ENCODE measurements at regions not wholly inside any gene's neighbourhood (a gene's known extent, or its start where the extent isn't known, plus 50 kb on each side); places are given as distances from the start of the nearest gene placed in this dataset.

DNA sequence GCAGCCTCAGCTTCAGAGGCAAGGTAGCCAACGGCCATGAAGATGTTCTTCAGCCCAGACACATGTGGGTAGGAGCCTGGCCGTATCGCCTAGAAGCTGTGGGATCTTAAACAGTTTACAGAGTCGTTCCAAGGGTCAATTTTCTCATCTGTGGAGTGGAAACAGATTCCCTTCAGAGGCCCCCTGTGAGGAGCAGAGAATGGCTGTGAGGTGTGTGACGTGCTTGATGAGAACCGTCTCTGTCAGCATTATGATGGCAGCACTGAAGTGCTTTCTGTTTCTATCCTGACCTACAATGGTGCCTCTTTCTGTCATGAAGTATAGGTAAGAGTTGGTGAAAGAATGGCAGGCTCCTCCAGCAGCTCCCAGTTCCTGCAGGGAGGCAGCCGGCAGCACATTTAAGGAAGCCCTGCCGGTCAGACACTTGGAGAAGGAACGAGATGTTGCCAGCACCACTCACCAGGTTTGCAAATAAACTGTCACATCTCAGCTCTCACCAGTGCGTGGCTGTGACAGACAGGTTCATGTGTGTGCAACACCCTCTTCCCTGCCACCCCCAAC lies 277.3 kb downstream of the FOXO1 start:
- Histone ChIP-seq H3K4me3 (ENCODE audit: low read depth in 1 of 2, low read length in 1 of 2) (no peak overlapping the region), H3K27me3 (peaks cover 40% of the 10 kb centered on the region), H3K36me3 (no peaks in the 10 kb centered on the region), H3K9me3 (no peaks in the 10 kb centered on the region), H3K27ac (no peak overlapping the region), H3K4me1 (ENCODE audit: control insufficient read depth in 1 of 2, insufficient read depth in 1 of 2, low read depth in 1 of 2, low read length in 1 of 2) (no peaks in the 10 kb centered on the region)
- TF ChIP-seq, protein P1, sequence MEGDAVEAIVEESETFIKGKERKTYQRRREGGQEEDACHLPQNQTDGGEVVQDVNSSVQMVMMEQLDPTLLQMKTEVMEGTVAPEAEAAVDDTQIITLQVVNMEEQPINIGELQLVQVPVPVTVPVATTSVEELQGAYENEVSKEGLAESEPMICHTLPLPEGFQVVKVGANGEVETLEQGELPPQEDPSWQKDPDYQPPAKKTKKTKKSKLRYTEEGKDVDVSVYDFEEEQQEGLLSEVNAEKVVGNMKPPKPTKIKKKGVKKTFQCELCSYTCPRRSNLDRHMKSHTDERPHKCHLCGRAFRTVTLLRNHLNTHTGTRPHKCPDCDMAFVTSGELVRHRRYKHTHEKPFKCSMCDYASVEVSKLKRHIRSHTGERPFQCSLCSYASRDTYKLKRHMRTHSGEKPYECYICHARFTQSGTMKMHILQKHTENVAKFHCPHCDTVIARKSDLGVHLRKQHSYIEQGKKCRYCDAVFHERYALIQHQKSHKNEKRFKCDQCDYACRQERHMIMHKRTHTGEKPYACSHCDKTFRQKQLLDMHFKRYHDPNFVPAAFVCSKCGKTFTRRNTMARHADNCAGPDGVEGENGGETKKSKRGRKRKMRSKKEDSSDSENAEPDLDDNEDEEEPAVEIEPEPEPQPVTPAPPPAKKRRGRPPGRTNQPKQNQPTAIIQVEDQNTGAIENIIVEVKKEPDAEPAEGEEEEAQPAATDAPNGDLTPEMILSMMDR (IDR thresholded peaks at IDR 0.05): no peak

GRCh38 chr13:40390401-40390916 lies 276.0 kb downstream of the FOXO1 start:
- Histone ChIP-seq H3K4me1 (ENCODE audit: control insufficient read depth in 1 of 2, insufficient read depth in 1 of 2, low read depth in 1 of 2, low read length in 1 of 2) (no peaks in the 10 kb centered on the region), H3K4me3 (ENCODE audit: low read depth in 1 of 2, low read length in 1 of 2) (no peak overlapping the region), H3K9me3 (no peaks in the 10 kb centered on the region), H3K27ac (no peak overlapping the region), H3K36me3 (no peaks in the 10 kb centered on the region), H3K27me3 (peaks cover 40% of the 10 kb centered on the region)
- TF ChIP-seq, protein P1 (IDR thresholded peaks at IDR 0.05): no peak

DNA sequence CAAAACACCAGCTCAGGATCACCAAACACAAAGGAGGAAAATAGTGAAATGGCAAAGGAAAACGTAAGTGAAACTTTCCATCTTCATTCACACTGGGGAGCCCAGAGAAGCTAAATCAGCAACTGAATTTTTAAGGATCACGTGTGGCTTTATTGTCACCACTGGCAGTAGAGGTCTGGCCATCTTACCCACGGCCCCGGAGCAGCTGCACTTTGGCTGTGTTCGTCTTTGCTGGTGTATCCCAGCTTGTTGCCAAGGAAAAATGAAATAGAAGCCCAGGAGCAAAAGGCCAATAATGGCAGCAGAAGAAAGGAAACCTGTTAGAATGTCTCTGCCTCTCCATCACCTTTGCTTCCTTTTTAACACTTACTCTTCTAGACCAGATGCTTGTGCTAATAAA lies 274.7 kb downstream of the FOXO1 start:
- H3K4me3 ChIP-seq (ENCODE audit: low read depth in 1 of 2, low read length in 1 of 2): no peak overlapping the region
- H3K9me3 ChIP-seq: no peaks in the 10 kb centered on the region
- no peaks in the 10 kb centered on the region for H3K4me1 ChIP-seq (ENCODE audit: control insufficient read depth in 1 of 2, insufficient read depth in 1 of 2, low read depth in 1 of 2, low read length in 1 of 2)
- no peak overlapping the region for H3K27ac ChIP-seq
- TF ChIP-seq, protein P1 (IDR thresholded peaks at IDR 0.05): no peak
- H3K36me3 ChIP-seq: no peaks in the 10 kb centered on the region
- peaks cover 29% of the 10 kb centered on the region for H3K27me3 ChIP-seq

GRCh38 chr13:40394304-40394985 lies 272.0 kb downstream of the FOXO1 start:
- TF ChIP-seq, protein P1 (IDR thresholded peaks at IDR 0.05): no peak
- peaks cover 21 to 22% of the 10 kb centered on the region in 2 experiments for H3K4me1 ChIP-seq (ENCODE audit: control insufficient read depth in 1 of 2, insufficient read depth in 1 of 2, low read depth in 1 of 2, low read length in 1 of 2)
- no peaks in the 10 kb centered on the region for H3K36me3 ChIP-seq
- H3K27ac ChIP-seq: no peak overlapping the region
- no peak overlapping the region for H3K4me3 ChIP-seq (ENCODE audit: low read depth in 1 of 2, low read length in 1 of 2)
- H3K9me3 ChIP-seq: no peaks in the 10 kb centered on the region
- peaks cover 6% of the 10 kb centered on the region for H3K27me3 ChIP-seq

DNA sequence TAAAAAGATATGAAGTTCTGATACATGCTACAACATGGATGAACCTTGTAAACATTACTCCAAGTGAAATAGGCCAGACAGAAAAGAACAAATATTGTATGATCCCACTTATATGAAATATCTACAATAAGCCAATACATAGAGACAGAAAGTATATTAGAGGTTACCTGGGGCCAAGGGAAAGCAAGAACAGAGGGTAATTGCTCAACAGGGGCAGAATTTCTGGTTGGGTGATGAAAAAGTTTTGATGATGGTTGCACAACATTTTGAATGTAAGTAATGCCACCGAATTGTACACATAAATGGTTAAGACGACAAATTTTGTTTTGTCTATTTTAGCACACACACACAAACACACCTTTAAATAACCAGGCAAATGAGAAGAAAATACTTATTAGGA lies 268.4 kb downstream of the FOXO1 start:
- Histone ChIP-seq H3K4me1 (ENCODE audit: control insufficient read depth in 1 of 2, insufficient read depth in 1 of 2, low read depth in 1 of 2, low read length in 1 of 2) (peaks cover 57 to 58% of the 10 kb centered on the region in 2 experiments), H3K9me3 (no peaks in the 10 kb centered on the region), H3K36me3 (no peaks in the 10 kb centered on the region), H3K27me3 (no peaks in the 10 kb centered on the region), H3K27ac (no peak overlapping the region), H3K4me3 (ENCODE audit: low read depth in 1 of 2, low read length in 1 of 2) (no peak overlapping the region)
- TF ChIP-seq, protein P1 (IDR thresholded peaks at IDR 0.05): no peak
